ENCODE measurements at regions not wholly inside any gene's neighbourhood (a gene's known extent, or its start where the extent isn't known, plus 50 kb on each side); places are given as distances from the start of the nearest gene placed in this dataset.

DNA sequence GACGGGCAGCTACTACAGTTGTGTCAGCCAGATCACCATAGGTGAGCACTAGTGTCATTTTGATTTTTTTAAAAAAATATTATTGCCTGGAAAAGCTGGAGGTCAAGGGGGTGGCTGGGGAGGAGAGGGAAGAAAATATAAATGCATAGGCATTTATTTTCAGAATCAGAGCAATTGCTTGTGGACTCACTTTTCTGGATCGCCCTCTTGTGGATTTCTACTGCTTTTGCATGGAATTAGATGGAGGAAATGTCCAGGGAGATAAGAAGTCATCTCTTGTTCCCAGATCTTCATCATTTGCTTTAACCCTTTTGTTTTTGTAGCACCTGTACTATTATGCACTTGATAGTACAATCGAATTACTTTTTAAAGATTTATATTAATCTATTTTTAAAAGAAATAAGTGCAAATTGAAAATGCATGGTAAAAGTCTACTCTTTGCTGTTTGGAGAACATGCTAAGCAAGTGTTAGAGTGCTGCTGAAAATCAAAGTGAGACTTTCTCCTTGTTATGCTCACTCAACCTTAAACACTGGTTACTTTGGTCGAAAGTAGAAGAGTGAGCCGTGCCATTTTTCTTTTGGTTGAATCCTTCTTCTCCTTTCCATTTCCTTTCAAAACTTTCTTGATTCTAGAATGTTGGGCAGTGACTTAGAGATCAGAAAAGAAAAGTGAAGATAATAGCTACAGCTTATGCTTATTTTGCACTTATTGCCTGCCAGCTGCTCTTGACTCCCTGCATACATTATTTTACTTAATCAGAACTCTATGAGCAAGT, 60.6 kb upstream of the ANO4 start:
- TF ChIP-seq, protein P1, sequence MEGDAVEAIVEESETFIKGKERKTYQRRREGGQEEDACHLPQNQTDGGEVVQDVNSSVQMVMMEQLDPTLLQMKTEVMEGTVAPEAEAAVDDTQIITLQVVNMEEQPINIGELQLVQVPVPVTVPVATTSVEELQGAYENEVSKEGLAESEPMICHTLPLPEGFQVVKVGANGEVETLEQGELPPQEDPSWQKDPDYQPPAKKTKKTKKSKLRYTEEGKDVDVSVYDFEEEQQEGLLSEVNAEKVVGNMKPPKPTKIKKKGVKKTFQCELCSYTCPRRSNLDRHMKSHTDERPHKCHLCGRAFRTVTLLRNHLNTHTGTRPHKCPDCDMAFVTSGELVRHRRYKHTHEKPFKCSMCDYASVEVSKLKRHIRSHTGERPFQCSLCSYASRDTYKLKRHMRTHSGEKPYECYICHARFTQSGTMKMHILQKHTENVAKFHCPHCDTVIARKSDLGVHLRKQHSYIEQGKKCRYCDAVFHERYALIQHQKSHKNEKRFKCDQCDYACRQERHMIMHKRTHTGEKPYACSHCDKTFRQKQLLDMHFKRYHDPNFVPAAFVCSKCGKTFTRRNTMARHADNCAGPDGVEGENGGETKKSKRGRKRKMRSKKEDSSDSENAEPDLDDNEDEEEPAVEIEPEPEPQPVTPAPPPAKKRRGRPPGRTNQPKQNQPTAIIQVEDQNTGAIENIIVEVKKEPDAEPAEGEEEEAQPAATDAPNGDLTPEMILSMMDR (IDR thresholded peaks at IDR 0.05; ENCODE audit: control insufficient read depth, insufficient read depth, low read depth, low read length, missing control alignments): peak; percentile 48
- DNase-seq (ENCODE audit: low read depth): no peak
- H3K4me3 ChIP-seq (ENCODE audit: control insufficient read depth, low read depth, low read length): no peak overlapping the region

DNA sequence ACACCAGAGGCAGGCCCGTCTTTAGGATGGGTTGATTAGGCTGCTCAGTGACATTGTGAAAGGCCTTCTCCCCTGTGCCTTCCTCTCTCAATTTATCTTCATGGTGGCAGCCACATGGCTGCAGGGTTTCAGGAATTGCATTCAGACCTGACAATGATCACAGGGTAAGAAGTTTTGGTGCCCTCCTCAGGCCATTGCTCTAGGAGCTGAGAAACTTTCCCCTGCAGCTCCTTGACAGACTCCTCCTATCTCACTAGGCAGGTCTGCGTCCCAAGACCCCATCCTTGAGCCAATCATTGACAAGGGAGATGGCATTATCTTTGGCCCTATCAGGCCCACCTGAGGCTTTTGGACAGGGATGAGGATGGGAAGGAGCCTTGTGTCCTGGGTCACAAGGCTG, 57.4 kb upstream of the ANO4 start:
- TF ChIP-seq, protein P1 (IDR thresholded peaks at IDR 0.05; ENCODE audit: control insufficient read depth, insufficient read depth, low read depth, low read length, missing control alignments): no peak
- DNase-seq (ENCODE audit: low read depth): no peak
- no peak overlapping the region for H3K4me3 ChIP-seq (ENCODE audit: control insufficient read depth, low read depth, low read length)

DNA sequence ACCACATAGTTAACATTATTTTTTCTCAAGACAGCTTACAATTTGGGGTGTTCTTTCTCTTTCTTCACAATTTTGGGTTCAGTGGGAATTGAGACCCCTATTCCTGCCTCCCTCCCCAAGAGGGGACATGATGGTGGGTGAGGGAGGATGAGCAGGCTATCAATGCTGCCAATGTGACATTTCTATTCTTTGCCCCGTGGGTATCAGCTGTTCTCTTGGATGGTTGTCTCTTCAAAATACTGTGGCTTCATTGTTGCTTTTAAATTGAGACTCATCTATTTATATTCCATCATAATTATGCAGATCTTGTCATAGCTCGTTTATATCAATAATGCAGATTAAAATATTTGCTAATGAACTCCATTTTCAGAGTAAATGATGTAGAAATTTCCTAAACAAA, 56.5 kb upstream of the ANO4 start:
- no peak overlapping the region for H3K4me3 ChIP-seq (ENCODE audit: control insufficient read depth, low read depth, low read length)
- TF ChIP-seq, protein P1 (IDR thresholded peaks at IDR 0.05; ENCODE audit: control insufficient read depth, insufficient read depth, low read depth, low read length, missing control alignments): no peak
- no peak for DNase-seq (ENCODE audit: low read depth)

DNA sequence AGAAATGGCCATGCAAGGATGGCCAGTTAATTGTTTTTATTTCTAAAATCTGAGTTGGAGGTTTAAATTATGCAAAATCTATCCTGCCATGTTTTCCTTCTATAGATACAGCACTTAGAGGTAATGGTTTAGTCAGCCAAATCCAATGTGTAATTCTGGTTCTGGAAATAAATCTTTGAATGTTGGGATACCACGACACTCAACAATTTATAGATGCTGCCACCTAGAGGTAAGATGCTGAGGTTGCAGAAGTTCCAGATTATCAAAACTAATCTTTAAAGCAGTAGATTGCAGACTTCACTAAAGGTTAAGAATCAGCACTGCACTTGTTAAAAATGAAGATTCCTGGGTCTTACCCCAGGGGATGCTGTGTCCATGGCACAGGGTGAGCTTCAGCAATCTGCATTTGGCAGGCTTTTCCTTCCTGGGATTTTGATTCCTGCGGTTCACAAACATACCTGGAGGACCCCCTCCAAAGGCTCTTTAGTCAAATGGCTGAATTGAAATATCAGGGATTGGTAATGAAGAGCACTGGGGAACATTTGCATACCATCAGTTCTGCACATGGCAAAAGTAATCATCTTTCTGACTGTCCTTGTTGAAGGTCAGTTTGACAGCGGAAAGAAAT, 53.4 kb upstream of the ANO4 start:
- TF ChIP-seq, protein P1 (IDR thresholded peaks at IDR 0.05; ENCODE audit: control insufficient read depth, insufficient read depth, low read depth, low read length, missing control alignments): peak; percentile 67
- DNase-seq (ENCODE audit: low read depth): peak; percentile 8
- H3K4me3 ChIP-seq (ENCODE audit: control insufficient read depth, low read depth, low read length): no peak overlapping the region

DNA sequence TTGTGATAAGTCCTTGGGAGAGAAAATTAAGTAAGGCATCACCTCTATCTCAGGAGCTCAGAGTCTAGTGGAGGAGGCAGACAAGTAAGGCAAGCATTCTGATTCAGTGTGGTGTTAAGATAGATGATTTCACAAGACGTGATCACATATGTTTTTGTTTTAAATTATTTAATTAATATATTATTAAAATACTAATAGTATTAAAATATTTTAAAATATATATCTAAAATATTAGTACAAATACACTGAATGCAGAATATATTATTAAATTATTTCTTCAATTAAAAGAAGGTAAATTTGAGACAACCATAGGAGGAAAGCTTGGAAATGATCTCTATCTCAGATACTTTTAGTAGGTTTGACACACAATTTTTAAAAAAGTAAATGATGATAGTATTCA, 51.5 kb upstream of the ANO4 start:
- H3K4me3 ChIP-seq (ENCODE audit: control insufficient read depth, low read depth, low read length): no peak overlapping the region
- TF ChIP-seq, protein P1 (IDR thresholded peaks at IDR 0.05; ENCODE audit: control insufficient read depth, insufficient read depth, low read depth, low read length, missing control alignments): no peak
- no peak for DNase-seq (ENCODE audit: low read depth)
